HG02973 (cell line): ENCODE measurements at regions not wholly inside any gene's neighbourhood (a gene's known extent, or its start where the extent isn't known, plus 50 kb on each side); places are given as distances from the start of the nearest gene placed in this dataset.
"Not testable (repeated sequence)": the region's sequence is repeated elsewhere in the genome, so short reads cannot be mapped to it uniquely, and the experiment has no call there.

Source experiments
- ATAC-seq: cut with Tn5 transposase; IDR thresholded peaks from one replicate; pipeline ENCODE4 v1.9.1; 2021; ENCODE audit warnings: moderate library complexity; ENCODE audit not compliant: unreplicated experiment

DNA sequence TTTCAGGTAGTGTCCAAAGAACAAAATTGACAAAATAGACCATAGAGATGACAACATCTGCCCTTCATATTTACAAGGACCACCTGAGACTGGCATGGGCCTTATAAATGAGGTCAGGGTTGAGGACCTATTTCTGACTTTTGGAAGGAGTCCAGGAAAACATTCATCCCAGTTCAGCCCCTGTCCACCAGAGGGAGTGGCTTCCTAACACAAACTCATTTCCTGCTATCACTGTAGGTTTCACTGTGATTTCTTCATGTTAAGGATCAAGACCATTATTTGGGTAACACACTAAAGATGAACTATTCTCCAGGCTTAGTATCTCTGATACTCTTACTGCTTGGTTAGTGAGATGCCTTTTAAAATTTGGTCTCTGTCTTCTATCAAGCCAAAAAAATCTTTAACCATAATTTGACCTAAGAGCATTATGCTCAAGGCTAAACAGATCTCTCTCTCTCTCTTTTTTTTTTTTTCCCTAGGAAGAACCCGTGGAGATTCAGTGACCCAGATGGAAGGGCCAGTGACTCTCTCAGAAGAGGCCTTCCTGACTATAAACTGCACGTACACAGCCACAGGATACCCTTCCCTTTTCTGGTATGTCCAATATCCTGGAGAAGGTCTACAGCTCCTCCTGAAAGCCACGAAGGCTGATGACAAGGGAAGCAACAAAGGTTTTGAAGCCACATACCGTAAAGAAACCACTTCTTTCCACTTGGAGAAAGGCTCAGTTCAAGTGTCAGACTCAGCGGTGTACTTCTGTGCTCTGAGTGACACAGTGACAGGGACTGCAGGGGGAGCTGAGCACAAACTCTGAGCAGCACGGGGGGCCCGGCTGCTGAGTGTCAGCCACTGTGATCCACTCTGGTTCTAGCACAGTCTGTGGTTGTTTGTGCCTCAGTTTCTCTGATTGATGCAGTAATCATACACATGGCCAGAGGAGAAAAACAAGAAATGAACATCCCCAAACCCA, 267.6 kb upstream of the OR4E1 start:
- ATAC-seq = no peak

DNA sequence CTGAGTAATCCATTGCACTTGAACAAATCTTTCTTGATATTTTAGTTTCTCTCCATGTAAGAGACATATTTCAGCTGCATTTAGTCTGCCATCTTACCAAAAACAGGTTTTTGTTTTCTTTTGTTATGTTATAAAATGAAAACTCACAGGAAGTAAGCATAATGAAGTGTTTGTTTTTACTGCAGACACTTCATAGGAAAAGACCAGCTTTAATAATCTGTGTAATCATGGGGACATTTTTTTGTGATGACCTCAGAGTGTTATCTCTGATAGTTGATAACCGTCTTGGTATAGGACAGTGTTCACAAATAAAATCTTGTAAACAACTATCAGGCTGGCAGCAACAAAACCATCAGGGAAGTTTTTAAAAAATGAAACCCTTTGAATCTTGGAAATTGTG, 266.2 kb upstream of the OR4E1 start:
- ATAC-seq = no peak

DNA sequence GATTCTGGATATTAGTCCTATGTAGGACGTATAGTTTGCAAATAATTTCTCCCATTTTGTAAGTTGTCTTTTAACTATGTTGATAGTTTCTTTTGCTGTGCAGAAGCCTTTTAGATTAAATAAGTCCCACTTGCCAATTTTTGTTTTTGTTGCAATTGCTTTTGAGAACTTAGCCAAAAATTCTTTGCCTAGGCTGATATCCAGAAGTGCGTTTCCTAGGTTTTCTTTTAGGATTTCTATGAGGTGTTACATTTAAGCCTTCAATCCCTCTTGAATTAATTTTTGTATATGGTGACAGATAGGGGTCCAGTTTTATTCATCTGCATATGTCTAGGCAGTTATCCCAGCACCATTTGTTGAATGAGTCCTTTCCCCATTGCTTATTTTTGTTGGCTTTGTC, 264.4 kb upstream of the OR4E1 start:
- no peak for ATAC-seq

DNA sequence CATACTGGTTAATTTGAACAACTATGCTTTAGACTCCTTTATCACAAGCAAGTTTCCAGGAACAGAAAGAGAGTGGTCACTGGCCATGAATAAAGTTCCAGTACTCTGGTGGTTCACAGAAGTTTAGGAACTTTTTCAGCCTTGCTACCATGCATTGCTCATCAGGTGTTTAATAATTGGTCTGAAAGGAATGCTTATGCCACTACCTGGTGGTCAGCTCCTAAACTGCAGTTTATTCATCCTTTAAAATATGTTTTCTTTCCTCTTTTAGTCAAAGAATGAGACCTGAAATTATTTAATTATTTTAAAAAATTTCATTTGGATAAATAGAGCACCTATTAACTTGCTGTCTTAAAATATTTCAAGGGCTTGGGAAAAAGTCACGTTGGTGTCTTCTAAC, 260.1 kb upstream of the OR4E1 start:
- ATAC-seq = no peak

DNA sequence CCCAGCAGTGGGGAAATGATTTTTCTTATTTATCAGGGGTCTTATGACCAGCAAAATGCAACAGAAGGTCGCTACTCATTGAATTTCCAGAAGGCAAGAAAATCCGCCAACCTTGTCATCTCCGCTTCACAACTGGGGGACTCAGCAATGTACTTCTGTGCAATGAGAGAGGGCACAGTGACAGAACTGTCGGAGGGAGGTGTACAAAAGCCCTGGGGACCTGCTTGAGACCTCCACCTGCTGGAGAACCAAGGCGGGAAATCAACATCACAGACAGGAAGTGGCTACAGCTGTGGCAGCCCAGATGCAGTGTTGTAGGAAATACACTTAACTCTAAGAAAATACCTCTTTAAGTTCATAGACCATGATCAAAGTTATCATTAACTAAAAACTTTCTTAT, 250.9 kb upstream of the OR4E1 start:
- no peak for ATAC-seq

DNA sequence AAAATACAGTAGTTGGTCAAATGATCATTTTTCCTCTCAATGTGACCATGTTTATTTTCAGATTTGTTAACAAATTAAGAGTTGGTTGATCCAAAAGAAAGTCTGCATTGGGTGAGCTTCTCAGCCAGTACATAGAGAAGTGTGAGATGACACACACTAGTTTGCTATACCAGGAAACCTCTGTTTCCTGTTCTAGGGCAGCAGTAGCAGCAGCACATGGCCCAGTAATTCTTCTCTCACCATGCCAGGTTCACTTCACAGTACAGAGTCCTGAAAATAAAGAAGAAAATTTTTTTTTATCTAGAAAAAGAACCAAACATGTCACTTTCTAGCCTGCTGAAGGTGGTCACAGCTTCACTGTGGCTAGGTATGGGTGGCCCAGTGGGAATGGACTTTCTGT, 250.2 kb upstream of the OR4E1 start:
- ATAC-seq = peak; percentile 51

DNA sequence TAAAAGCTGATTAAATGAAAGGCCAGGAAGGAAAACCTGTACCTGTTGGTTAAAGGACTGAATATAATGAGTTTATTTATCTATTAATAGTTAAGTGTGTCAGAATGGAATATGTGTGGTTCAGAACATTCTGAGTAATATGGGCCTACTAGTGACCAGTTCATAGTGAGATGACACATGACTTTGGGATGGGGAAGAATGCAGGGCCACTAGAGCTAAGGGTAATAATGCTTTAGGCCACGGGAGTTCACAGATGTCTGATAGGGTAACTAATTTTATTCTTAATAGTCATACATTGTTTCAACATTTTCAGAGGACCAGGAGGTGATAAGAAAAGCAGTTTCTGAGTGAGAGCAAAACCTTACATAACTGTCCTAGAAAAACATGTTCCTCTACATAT, 247.8 kb upstream of the OR4E1 start:
- no peak for ATAC-seq

DNA sequence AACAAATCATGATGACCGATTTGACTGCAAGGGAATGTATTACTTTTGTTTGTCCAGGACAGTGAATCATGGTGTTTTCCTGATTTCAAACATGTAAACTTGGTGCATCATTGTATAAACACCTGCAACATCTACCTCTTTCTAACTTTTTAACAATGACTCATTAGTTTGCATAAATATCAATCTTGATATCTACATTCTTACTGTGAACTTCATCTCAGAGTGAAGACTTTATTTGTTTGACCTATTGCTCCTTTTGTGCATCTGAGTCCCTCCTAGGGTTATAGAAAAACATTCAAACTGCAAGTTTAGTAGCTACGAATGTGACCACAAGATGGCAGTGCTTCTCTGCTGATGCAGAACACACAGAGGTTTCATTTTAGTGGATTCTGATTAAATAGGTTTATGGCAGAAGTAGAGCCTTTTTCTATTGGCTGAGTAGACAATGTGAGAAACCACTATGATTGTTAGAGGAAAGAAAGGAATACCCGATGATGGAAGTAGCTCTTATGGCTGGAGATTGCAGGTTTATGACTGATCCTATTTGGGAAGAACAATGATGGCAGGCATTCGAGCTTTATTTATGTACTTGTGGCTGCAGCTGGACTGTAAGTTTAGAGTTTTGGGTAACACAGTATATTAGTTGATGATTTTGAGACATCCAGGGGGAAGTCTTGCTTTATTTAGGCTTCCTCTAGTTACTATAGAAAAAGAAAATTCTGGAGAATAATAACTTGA, 244.2 kb upstream of the OR4E1 start:
- ATAC-seq = peak; percentile 53

DNA sequence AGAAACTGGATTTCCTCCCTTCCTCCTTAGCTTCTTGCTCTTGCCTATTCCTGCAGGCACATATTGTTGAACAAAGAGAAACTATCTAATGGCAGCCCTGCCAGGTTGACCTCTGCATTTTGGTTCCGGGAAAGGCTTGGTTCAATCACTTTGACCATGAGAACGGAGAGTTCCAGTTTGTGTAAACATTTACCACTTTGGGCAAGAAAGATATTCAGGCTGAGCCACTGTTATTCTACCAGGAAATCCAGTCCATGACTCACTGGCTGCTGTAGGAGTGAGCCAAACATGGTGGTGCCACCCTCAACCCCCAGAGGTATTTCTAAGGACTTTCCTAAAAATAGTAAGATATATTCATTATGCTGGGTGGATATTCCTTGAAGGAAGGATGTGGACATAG, 242.2 kb upstream of the OR4E1 start:
- no peak for ATAC-seq

DNA sequence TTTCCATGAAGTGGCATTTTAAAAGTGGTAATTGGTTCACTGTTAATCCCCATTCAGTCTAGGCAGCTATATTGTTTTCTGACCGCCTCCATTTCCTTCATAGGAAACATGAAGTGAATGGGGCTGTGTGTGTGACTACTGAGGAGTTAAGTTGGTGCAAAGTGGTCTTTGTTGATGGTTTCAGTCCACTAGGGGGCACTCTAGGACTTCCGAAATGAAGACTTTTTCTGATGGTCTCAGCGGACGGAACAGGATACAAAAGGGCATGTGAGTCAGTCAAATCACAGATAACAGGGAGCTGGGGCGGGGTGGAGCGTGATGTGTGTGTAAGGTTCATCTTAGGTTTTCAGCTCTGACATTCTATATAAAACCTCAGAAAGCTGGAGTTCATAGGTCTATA, 240.1 kb upstream of the OR4E1 start:
- ATAC-seq = no peak

DNA sequence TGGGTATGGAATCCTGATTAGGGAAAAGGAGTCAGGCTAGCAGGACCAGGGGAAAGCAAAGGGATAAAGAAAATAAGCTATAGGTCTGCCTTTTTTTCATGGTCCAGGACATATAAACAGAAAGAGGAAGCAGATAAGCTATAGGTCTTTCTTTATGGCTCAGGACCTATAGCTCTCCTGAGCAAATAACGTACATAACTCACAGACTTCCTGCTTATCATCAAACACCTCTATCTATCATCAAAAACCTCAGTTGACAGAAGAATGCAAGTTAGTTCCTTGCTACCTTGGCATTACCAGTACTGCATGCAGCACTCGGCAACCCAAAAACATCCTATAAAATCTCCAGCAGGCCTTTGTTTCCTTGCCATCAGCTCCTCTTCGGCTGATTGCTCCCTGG, 238.7 kb upstream of the OR4E1 start:
- no peak for ATAC-seq

DNA sequence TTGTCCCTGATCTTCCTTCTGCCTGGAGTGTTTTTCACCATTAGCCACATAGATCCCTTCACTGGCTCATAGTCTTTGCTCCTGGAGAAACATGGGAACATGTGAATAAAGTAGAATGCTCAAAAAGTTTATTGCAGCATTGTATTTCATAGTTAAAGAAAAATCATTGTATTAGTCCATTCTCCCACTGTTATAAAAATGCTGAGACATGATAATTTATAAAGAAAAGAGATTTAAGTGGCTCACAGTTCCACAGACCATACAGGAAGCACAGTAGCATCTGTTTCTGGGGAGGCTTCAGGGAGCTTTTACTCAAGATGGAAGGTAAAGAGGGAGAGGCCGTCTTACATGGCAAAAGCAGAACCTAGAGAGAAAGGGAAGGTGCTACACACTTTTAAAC, 238.3 kb upstream of the OR4E1 start:
- no peak for ATAC-seq

DNA sequence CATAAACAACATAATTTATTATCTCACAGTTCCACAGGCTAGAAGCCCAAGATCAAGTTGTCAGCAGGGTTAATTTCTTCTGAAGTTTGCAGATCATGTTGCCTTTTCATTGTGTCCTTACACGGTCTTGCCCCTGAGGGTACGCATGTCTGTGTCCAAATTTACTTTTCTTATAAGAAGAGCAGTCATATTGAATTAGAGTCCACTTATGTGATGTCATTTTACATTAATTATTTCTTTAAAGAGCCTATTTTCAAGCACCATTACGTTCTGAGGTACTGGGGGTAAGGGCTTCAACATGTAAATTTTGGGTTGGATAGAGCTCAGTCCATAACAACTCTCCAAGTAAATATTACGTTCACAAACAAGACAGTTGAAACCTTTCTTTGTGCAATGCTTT, 236.6 kb upstream of the OR4E1 start:
- no peak for ATAC-seq

DNA sequence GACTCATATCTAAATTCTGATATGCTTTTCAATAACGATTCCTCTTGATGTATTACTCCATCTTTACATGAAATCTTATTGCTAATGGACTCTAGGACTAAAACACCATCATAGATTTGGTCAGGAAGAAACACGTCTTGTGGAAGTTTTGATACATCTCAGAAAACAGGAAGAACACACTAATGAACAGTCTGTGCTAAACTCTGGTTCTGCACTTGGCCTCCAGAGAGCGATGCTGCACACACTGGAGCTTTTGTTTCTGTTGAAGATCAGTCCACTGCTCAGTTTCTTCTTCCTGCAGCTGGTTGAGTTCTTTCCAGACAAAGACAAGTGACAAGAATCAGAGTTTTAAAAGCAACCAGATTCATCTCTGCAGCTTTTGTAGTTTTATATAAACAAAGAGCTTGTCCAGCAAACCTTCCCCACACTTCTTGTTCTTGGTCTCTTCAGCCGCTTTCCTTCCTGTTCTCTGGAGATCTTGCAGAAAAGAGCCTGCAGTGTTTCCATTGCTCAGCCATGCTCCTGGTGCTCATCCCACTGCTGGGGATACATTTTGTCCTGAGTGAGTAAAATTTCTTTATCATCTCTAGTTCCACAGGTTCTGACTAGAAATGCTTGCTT, 229.1 kb upstream of the OR4E1 start:
- no peak for ATAC-seq

DNA sequence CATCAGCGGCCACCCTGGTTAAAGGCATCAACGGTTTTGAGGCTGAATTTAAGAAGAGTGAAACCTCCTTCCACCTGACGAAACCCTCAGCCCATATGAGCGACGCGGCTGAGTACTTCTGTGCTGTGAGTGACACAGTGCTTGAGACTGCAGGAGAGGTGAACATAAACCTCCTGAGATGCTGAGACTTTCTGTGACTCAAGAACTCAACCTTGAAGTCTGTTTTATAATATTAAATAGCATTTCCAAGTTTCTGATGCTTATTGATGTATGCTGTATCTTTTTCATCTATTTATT, 221.2 kb upstream of the OR4E1 start:
- ATAC-seq = not testable (repeated sequence)

DNA sequence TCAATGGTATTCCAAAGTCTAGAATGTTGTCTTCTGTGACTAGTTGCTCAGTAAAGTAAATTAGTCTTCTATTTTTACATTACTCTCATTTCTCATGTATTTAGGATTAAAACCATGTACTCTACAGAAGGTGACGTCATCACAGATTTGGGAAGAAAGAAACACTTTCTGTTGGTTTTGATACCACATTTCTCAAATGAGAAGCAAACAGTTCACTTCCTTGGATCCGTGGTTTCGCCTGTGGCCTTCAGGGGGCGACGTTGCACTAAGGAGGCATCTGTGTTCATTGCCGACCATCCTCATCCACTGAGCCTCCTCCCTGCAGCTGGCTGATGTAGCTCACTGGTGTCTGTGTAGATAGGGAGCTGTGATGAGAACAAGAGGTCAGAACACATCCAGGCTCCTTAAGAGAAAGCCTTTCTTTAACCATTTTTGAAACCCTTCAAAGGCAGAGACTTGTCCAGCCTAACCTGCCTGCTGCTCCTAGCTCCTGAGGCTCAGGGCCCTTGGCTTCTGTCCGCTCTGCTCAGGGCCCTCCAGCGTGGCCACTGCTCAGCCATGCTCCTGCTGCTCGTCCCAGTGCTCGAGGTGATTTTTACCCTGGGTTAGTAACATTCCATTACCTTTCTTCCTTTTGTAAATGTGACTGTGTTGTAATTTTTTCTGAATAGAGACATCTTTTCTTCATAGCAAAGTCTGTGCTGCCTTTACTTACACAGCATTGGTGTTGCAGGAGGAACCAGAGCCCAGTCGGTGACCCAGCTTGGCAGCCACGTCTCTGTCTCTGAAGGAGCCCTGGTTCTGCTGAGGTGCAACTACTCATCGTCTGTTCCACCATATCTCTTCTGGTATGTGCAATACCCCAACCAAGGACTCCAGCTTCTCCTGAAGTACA, 220.6 kb upstream of the OR4E1 start:
- no peak for ATAC-seq

DNA sequence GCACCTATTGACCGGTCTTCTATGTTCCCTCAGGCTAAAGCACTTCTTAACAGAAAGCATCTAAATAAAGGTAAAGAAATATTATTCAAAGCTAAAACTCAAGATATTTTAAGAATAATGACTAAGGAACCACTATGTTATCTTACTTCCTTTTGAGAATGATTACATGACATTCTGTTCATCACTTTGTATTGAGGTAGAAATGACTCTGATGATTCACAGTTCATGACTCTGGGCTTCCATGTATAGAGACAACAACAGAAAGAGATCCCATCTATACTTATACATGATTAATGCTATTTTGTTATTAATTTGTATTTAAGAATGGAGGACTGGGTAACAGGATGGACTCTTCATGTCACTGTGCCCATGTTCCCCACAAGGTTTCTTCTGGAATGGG, 218.3 kb upstream of the OR4E1 start:
- no peak for ATAC-seq

DNA sequence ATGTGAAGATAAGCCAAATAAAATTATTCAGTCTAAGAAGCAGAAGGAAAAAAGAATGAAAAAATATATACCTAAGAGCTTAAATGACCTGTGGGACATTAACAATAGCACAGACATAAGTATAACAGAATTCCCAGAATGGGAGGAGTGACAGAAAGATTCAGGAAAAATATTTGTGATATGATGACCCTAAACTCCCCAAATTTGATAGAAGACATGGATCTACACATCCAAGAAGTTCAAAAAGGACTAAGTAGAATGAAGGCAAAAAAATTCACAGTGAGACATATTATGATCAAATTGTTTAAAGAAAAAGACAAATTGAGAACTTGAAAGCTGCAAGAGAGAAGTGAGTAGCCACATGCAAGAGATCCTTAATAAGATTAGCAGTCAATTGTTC, 211.4 kb upstream of the OR4E1 start:
- ATAC-seq = no peak

DNA sequence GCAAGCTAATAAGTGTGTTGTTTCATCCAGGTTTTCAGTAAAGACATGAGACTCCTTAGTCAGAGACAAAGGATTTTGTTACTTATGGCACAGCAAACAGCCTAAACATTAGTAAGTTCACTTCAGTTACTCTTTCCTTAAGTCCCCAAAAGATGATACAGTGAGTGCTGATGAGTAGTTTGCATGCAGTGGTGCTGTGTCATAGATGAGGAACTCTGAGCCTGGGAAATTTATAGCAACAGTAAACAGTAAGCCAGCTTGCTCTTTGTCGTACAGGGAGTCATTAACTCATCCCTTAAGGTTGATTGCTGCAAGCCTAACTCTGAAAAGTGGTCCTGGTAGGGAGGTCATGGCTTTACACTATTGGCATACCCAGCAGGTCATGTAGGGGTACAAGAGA, 208.6 kb upstream of the OR4E1 start:
- ATAC-seq = no peak

DNA sequence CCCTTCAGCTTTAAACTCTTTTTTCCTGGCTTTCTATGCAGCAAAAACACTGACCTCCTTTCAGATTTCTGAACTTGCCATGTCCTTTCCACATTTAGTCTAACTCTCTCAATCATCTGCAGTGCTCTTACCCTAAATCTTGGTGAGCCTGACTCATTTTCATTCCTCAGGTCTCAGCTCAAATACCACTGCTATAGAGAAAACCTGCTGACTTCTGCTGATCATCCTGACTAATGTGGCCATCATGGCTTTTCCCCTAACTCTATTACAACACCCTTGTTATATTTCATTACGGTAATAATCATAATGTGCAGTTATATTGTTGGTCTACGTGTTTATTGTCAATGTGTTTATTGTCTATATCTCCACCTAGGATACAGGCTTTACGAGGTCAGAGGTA, 207.3 kb upstream of the OR4E1 start:
- ATAC-seq = no peak

DNA sequence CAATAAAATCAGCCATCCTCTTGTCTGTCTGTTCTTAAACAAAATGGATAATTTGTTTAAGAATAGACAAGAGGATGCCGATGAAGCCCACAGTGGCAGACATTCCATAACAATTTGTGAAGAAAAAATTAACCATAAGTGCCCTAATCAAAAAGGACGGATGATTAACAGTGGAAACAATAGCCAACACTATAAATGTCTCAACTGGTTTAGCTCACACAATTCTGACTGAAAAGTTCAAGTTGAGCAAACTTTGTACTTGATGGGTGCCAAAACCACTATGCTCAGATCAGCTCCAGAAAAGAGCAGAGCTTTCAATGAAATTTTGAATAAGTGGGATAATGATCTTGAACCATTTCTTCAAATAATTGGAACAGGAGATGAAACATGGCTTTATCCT, 202.2 kb upstream of the OR4E1 start:
- ATAC-seq = no peak
